ENCODE measurements at regions not wholly inside any gene's neighbourhood (a gene's known extent, or its start where the extent isn't known, plus 50 kb on each side); places are given as distances from the start of the nearest gene placed in this dataset.

DNA sequence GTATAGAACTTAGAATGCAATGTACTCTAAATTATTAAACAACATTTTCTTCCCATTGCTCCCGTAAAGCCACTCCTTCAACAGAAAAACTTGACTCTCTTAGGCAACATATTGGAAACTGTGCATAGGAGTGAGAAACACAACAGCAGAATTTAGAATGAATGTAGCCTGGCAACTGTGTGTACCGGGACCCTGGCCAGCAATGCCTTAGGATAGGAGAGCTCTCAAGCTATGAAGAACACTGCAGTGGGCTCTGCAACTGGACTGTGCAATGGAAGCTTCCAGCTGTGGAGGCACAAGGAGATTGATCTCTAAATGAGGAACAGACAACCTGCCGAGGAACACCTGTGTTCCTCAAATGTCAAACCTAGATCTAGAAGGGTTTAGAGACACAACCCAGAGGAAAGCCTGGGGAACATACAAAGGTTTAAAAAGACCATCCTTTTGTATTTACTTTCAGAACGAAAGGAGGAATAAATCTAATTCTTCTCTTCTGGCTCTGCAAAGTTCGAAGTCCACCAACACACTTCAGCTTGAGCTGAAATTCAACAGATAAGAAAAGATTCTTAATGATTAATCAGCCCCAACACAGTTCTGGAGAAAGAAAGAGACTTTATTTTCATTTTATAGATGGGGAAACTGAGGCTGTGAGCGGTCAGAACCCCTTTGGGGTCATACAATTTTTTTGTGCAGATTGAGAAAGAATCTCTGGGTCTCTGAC, 51.5 kb upstream of the ARL15 start:
- H3K4me1 ChIP-seq (ENCODE audit: control insufficient read depth in 4 of 4, insufficient read depth in 4 of 4, low read length in 3 of 4), result peaks cover 0 to 13% (median 2%) of the 10 kb centered on the region in 4 donors
- no peak overlapping the region for H3K9ac ChIP-seq (ENCODE audit: low read depth in 1 of 2, low read length in 2 of 2)
- no peak overlapping the region for H3K27ac ChIP-seq (ENCODE audit: low read depth in 1 of 2, low read length in 2 of 2)
- no peaks in the 10 kb centered on the region for H3K27me3 ChIP-seq (ENCODE audit: control insufficient read depth in 4 of 4, insufficient read depth in 4 of 4, low read length in 3 of 4)
- TF ChIP-seq, protein P1, sequence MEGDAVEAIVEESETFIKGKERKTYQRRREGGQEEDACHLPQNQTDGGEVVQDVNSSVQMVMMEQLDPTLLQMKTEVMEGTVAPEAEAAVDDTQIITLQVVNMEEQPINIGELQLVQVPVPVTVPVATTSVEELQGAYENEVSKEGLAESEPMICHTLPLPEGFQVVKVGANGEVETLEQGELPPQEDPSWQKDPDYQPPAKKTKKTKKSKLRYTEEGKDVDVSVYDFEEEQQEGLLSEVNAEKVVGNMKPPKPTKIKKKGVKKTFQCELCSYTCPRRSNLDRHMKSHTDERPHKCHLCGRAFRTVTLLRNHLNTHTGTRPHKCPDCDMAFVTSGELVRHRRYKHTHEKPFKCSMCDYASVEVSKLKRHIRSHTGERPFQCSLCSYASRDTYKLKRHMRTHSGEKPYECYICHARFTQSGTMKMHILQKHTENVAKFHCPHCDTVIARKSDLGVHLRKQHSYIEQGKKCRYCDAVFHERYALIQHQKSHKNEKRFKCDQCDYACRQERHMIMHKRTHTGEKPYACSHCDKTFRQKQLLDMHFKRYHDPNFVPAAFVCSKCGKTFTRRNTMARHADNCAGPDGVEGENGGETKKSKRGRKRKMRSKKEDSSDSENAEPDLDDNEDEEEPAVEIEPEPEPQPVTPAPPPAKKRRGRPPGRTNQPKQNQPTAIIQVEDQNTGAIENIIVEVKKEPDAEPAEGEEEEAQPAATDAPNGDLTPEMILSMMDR (IDR thresholded peaks at IDR 0.05; ENCODE audit: low read depth, low read length, missing input control), result no peak
- peak; percentile 6 to 22 for TF ChIP-seq HNF4A (conservative IDR thresholded peaks at IDR 0.05)
- H3K9me3 ChIP-seq (ENCODE audit: control insufficient read depth in 4 of 4, low read length in 3 of 4), result no peaks in the 10 kb centered on the region
- H3K36me3 ChIP-seq (ENCODE audit: control insufficient read depth in 4 of 4, insufficient read depth in 3 of 4, low read depth in 1 of 4, low read length in 3 of 4), result no peaks in the 10 kb centered on the region
- no peak for DNase-seq (ENCODE audit: low spot score)
- WGBS, result 52% methylated on average over 6 of the region's 6 CpGs
- no peak overlapping the region for H3K4me3 ChIP-seq (ENCODE audit: low read depth in 1 of 3, low read length in 3 of 3)

- no peak for DNase-seq (ENCODE audit: low spot score)
- TF ChIP-seq JUND (IDR thresholded peaks at IDR 0.05) (no peak), FOXA1 (IDR thresholded peaks at IDR 0.05) (no peak), EGR1 (IDR thresholded peaks at IDR 0.05; ENCODE audit: low read depth in 2 of 2) (no peak), MAX (IDR thresholded peaks at IDR 0.05) (no peak), REST (IDR thresholded peaks at IDR 0.05) (no peak), SP1 (IDR thresholded peaks at IDR 0.05) (no peak), FOXA2 (IDR thresholded peaks at IDR 0.05) (no peak), RXRA (IDR thresholded peaks at IDR 0.05) (no peak), TAF1 (conservative IDR thresholded peaks at IDR 0.05) (no peak), YY1 (IDR thresholded peaks at IDR 0.05) (no peak), NR2F2 (IDR thresholded peaks at IDR 0.05) (no peak), GABPA (IDR thresholded peaks at IDR 0.05 in 1 of 2, conservative IDR thresholded peaks at IDR 0.05 in 1 of 2) (no peak), HNF4A (conservative IDR thresholded peaks at IDR 0.05) (no peak), ZBTB33 (IDR thresholded peaks at IDR 0.05) (no peak), RAD21 (IDR thresholded peaks at IDR 0.05) (no peak), HNF4G (IDR thresholded peaks at IDR 0.05) (no peak)
- TF ChIP-seq, protein P2, sequence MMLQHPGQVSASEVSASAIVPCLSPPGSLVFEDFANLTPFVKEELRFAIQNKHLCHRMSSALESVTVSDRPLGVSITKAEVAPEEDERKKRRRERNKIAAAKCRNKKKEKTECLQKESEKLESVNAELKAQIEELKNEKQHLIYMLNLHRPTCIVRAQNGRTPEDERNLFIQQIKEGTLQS (IDR thresholded peaks at IDR 0.05), result no peak
- TF ChIP-seq, protein P1 (IDR thresholded peaks at IDR 0.05; ENCODE audit: low read depth, low read length, missing input control), result no peak
- no peaks in the 10 kb centered on the region for H3K36me3 ChIP-seq (ENCODE audit: control insufficient read depth in 4 of 4, insufficient read depth in 3 of 4, low read depth in 1 of 4, low read length in 3 of 4)
Observed at GRCh38 chr5:54360925-54361662, 50.7 kb upstream of the ARL15 start.

More at GRCh38 chr5:54360925-54361662, 50.7 kb upstream of the ARL15 start:
- Histone ChIP-seq H3K9ac (ENCODE audit: low read depth in 1 of 2, low read length in 2 of 2) (no peak overlapping the region), H3K9me3 (ENCODE audit: control insufficient read depth in 4 of 4, low read length in 3 of 4) (no peaks in the 10 kb centered on the region), H3K27me3 (ENCODE audit: control insufficient read depth in 4 of 4, insufficient read depth in 4 of 4, low read length in 3 of 4) (no peaks in the 10 kb centered on the region), H3K27ac (ENCODE audit: low read depth in 1 of 2, low read length in 2 of 2) (no peak overlapping the region), H3K4me1 (ENCODE audit: control insufficient read depth in 4 of 4, insufficient read depth in 4 of 4, low read length in 3 of 4) (peaks cover 0 to 13% (median 2%) of the 10 kb centered on the region in 4 donors), H3K4me3 (ENCODE audit: low read depth in 1 of 3, low read length in 3 of 3) (no peak overlapping the region)
- WGBS, result 53% methylated on average over 2 of the region's 2 CpGs
